ENCODE measurements at regions not wholly inside any gene's neighbourhood (a gene's known extent, or its start where the extent isn't known, plus 50 kb on each side); places are given as distances from the start of the nearest gene placed in this dataset.
A peak's percentile ranks its signal among the peaks of the same experiment; 100 is the strongest.

DNA sequence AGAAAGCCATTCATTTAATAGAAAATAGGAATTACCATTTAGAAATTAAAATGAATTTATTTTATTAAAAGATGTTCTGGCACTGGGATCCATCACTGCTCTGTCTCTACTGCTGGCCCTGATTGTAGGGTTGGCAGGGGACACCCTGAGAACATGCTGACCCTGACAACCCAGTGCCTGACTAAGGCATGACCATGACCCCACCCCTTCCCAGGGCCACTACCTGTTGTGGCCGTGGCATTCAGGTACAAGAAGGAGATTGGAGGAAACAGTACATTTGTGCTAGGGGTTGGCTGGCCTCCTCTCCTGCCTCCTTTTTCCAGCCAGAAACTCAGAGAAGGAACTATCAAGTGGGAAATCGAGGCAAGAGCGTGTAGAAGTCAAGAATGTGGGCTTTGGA, 197.0 kb upstream of the ZMIZ1 start:
- Histone ChIP-seq H3K4me1 (ENCODE audit: insufficient read depth, insufficient read length) (peaks cover 8% of the 10 kb centered on the region), H3K9ac (ENCODE audit: insufficient read length, low read depth) (no peak overlapping the region), H3K27me3 (ENCODE audit: insufficient read depth, insufficient read length) (peaks cover 31% of the 10 kb centered on the region), H3K4me3 (ENCODE audit: insufficient read length, low read depth) (no peak overlapping the region), H3K9me3 (ENCODE audit: insufficient read depth, low read length) (no peaks in the 10 kb centered on the region), H3K36me3 (ENCODE audit: insufficient read depth, insufficient read length, low read length) (no peaks in the 10 kb centered on the region)
- TF ChIP-seq ZNF274 (IDR thresholded peaks at IDR 0.05; ENCODE audit: low read depth, low read length) = no peak
- TF ChIP-seq SUZ12 (IDR thresholded peaks at IDR 0.05; ENCODE audit: extremely low read depth, insufficient read depth, insufficient read length) = no peak
- no peak for TF ChIP-seq YY1 (IDR thresholded peaks at IDR 0.05; ENCODE audit: insufficient read depth, insufficient read length)
- DNase-seq (ENCODE audit: low read depth, low spot score) = no peak

DNA sequence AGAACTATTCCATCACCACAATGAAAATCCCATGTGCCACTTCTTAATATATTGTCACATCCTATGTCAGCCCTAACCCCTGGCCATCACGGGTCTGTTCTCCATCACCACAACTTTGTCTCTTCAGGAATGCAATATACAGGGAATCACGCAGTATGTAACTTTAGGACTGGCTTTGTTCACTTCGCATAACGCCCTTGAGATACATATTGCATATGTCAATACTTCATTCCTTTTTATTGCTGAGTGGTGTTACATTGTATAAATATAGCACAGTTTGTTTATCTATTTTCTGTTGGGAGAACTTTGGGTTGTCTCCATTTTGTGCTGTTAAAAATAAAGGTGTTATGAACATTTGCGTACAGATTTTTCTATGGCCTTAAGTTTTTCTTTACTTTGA, 195.4 kb upstream of the ZMIZ1 start:
- no peaks in the 10 kb centered on the region for H3K9me3 ChIP-seq (ENCODE audit: insufficient read depth, low read length)
- H3K27me3 ChIP-seq (ENCODE audit: insufficient read depth, insufficient read length) = peaks cover 31% of the 10 kb centered on the region
- H3K4me1 ChIP-seq (ENCODE audit: insufficient read depth, insufficient read length) = peaks cover 4% of the 10 kb centered on the region
- TF ChIP-seq ZNF274 (IDR thresholded peaks at IDR 0.05; ENCODE audit: low read depth, low read length) = no peak
- no peak for TF ChIP-seq SUZ12 (IDR thresholded peaks at IDR 0.05; ENCODE audit: extremely low read depth, insufficient read depth, insufficient read length)
- TF ChIP-seq YY1 (IDR thresholded peaks at IDR 0.05; ENCODE audit: insufficient read depth, insufficient read length) = no peak
- no peaks in the 10 kb centered on the region for H3K36me3 ChIP-seq (ENCODE audit: insufficient read depth, insufficient read length, low read length)
- H3K4me3 ChIP-seq (ENCODE audit: insufficient read length, low read depth) = no peak overlapping the region
- H3K9ac ChIP-seq (ENCODE audit: insufficient read length, low read depth) = no peak overlapping the region
- DNase-seq (ENCODE audit: low read depth, low spot score) = no peak

DNA sequence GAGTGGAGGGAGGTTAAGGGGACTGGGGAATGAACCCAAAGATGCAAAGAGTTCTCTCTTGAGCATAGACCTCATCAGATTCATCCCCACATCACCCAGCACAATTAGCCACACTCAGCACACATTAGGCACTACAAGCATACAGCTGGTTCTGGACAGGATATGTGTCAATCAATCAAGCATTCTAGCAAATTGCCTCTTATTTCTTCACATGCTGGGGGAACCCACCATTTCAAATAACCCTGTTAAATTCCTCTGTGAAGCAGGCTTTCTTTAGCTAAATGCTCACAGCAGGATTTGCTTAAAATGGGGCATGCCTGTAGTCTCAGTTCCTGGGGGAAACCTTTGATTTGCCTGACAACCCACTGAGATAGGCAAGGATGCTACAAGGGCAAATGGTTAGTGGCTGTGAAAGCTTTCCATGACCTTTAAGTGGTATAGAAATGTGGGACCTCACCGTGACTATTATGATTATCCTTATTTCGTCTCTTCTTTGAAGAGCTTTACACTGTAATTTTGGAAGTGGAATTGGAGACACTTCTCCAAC, 193.4 kb upstream of the ZMIZ1 start:
- H3K36me3 ChIP-seq (ENCODE audit: insufficient read depth, insufficient read length, low read length) = no peaks in the 10 kb centered on the region
- no peak for TF ChIP-seq ZNF274 (IDR thresholded peaks at IDR 0.05; ENCODE audit: low read depth, low read length)
- TF ChIP-seq YY1 (IDR thresholded peaks at IDR 0.05; ENCODE audit: insufficient read depth, insufficient read length) = no peak
- no peak for TF ChIP-seq SUZ12 (IDR thresholded peaks at IDR 0.05; ENCODE audit: extremely low read depth, insufficient read depth, insufficient read length)
- no peak overlapping the region for H3K9ac ChIP-seq (ENCODE audit: insufficient read length, low read depth)
- peaks cover 4% of the 10 kb centered on the region for H3K4me1 ChIP-seq (ENCODE audit: insufficient read depth, insufficient read length)
- peaks cover 22% of the 10 kb centered on the region for H3K27me3 ChIP-seq (ENCODE audit: insufficient read depth, insufficient read length)
- peaks cover 6% of the 10 kb centered on the region for H3K9me3 ChIP-seq (ENCODE audit: insufficient read depth, low read length)
- no peak overlapping the region for H3K4me3 ChIP-seq (ENCODE audit: insufficient read length, low read depth)
- peak; percentile 44 for DNase-seq (ENCODE audit: low read depth, low spot score)

DNA sequence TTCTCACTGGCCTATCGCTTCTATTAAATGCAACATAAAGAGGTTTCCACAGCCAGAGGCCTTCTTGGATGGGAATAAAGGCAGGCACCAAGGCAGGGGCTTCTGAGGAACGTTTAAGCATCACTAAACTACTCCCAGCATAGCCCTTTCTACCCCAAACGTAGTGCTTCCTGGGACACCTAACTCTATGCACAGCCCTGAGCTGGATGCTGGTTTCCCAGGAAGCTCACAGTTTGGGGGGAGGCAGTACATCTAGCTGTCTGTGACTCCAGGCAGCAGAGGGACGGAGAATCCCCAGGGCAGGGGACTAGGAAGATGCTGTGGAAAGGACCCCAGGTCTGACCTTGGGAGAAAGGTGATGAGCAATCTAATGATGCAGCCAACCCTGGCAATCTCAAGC, 192.8 kb upstream of the ZMIZ1 start:
- DNase-seq (ENCODE audit: low read depth, low spot score) = no peak
- Histone ChIP-seq H3K27me3 (ENCODE audit: insufficient read depth, insufficient read length) (peaks cover 21% of the 10 kb centered on the region), H3K9me3 (ENCODE audit: insufficient read depth, low read length) (peaks cover 6% of the 10 kb centered on the region), H3K36me3 (ENCODE audit: insufficient read depth, insufficient read length, low read length) (no peaks in the 10 kb centered on the region), H3K9ac (ENCODE audit: insufficient read length, low read depth) (no peak overlapping the region), H3K4me3 (ENCODE audit: insufficient read length, low read depth) (no peak overlapping the region), H3K4me1 (ENCODE audit: insufficient read depth, insufficient read length) (peaks cover 4% of the 10 kb centered on the region)
- TF ChIP-seq YY1 (IDR thresholded peaks at IDR 0.05; ENCODE audit: insufficient read depth, insufficient read length) (no peak), ZNF274 (IDR thresholded peaks at IDR 0.05; ENCODE audit: low read depth, low read length) (no peak)

DNA sequence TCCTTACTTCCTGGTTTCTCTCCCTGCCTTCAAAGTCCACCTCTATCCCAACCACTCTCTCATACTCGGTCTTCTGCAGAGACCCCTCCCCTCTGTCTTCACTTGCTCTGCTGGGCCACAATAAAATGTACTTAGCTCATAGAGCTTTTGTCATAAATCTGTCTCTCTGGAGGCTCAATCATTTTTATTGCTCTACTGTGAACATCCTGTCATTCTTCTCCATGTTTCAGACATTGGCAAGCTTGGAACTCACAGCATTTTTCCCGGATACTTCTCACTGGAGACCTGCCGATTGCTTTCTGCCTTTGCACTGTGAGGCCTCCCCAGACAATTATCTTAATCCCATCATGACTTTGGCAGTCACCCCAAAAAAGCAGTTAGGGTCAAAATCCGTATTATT, 192.3 kb upstream of the ZMIZ1 start:
- Histone ChIP-seq H3K4me1 (ENCODE audit: insufficient read depth, insufficient read length) (peaks cover 4% of the 10 kb centered on the region), H3K9ac (ENCODE audit: insufficient read length, low read depth) (no peak overlapping the region), H3K9me3 (ENCODE audit: insufficient read depth, low read length) (peaks cover 6% of the 10 kb centered on the region), H3K27me3 (ENCODE audit: insufficient read depth, insufficient read length) (peaks cover 15% of the 10 kb centered on the region), H3K36me3 (ENCODE audit: insufficient read depth, insufficient read length, low read length) (no peaks in the 10 kb centered on the region), H3K4me3 (ENCODE audit: insufficient read length, low read depth) (no peak overlapping the region)
- DNase-seq (ENCODE audit: low read depth, low spot score) = no peak
- TF ChIP-seq SUZ12 (IDR thresholded peaks at IDR 0.05; ENCODE audit: extremely low read depth, insufficient read depth, insufficient read length) (no peak), ZNF274 (IDR thresholded peaks at IDR 0.05; ENCODE audit: low read depth, low read length) (no peak), YY1 (IDR thresholded peaks at IDR 0.05; ENCODE audit: insufficient read depth, insufficient read length) (no peak)

DNA sequence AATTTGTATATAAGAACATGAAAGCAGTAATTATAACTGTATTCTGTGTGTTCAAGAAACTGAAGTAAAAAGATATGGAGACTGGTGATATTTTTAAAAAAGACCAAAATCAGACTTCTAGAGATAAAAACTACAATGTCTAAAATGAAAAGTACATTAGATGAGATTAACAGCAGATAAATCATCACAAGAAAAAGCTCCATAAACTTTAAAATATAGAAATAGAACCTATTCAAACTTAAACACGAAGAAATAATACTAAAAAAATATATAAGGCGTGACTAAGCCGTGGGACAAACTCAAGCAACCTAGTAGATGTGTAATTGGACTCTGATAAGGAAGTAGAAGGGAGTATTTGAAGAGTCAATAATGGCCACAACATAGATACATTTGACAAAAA, 189.1 kb upstream of the ZMIZ1 start:
- no peaks in the 10 kb centered on the region for H3K36me3 ChIP-seq (ENCODE audit: insufficient read depth, insufficient read length, low read length)
- TF ChIP-seq YY1 (IDR thresholded peaks at IDR 0.05; ENCODE audit: insufficient read depth, insufficient read length) (no peak), ZNF274 (IDR thresholded peaks at IDR 0.05; ENCODE audit: low read depth, low read length) (no peak), SUZ12 (IDR thresholded peaks at IDR 0.05; ENCODE audit: extremely low read depth, insufficient read depth, insufficient read length) (no peak)
- no peak overlapping the region for H3K4me3 ChIP-seq (ENCODE audit: insufficient read length, low read depth)
- no peak overlapping the region for H3K9ac ChIP-seq (ENCODE audit: insufficient read length, low read depth)
- peaks cover 6% of the 10 kb centered on the region for H3K9me3 ChIP-seq (ENCODE audit: insufficient read depth, low read length)
- no peak for DNase-seq (ENCODE audit: low read depth, low spot score)
- H3K4me1 ChIP-seq (ENCODE audit: insufficient read depth, insufficient read length) = peaks cover 4% of the 10 kb centered on the region
- H3K27me3 ChIP-seq (ENCODE audit: insufficient read depth, insufficient read length) = peaks cover 11% of the 10 kb centered on the region

DNA sequence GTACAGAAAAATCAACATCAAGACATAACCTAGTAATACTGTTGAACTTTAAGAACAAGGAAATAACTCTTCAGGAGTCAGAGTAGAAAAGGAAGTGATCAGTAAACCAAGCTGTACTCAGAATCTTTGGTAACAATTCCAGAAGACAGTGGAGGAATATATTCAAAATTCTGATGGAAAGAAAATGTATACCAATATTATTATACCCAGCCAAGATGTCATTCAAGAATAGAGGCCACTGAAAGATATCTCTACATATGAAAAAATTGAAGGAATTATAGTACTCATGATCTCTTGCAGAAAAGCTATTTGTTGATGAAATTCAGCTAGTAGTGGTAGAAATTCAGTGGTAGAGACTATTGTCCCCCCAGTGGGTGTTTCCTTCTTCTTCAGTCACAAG, 182.6 kb upstream of the ZMIZ1 start:
- H3K4me1 ChIP-seq (ENCODE audit: insufficient read depth, insufficient read length) = no peaks in the 10 kb centered on the region
- no peak overlapping the region for H3K4me3 ChIP-seq (ENCODE audit: insufficient read length, low read depth)
- no peaks in the 10 kb centered on the region for H3K27me3 ChIP-seq (ENCODE audit: insufficient read depth, insufficient read length)
- no peak for TF ChIP-seq ZNF274 (IDR thresholded peaks at IDR 0.05; ENCODE audit: low read depth, low read length)
- H3K9ac ChIP-seq (ENCODE audit: insufficient read length, low read depth) = no peak overlapping the region
- H3K9me3 ChIP-seq (ENCODE audit: insufficient read depth, low read length) = peaks cover 17% of the 10 kb centered on the region
- no peaks in the 10 kb centered on the region for H3K36me3 ChIP-seq (ENCODE audit: insufficient read depth, insufficient read length, low read length)
- no peak for DNase-seq (ENCODE audit: low read depth, low spot score)
